HepG2 (cell line): ENCODE measurements at regions not wholly inside any gene's neighbourhood (a gene's known extent, or its start where the extent isn't known, plus 50 kb on each side); places are given as distances from the start of the nearest gene placed in this dataset.

ENCODE experiments used
- CREB1 ChIP-seq, 2 experiments: fragments of 450-650 bp in 1 of 2; IDR thresholded peaks; 2 replicates each; pipeline ENCODE4 v1.6.1; 2016 to 2017; ENCODE audit warnings: control low read depth in 1 of 2, mild to moderate bottlenecking in 1 of 2, missing compliant biosample characterization in 1 of 2, missing genetic modification characterization in 1 of 2
- CTCF ChIP-seq: sonication (generic); formaldehyde crosslinking; IDR thresholded peaks from 2 replicates; pipeline ENCODE4 v1.5.0; 2020; ENCODE audit warnings: mild to moderate bottlenecking, missing genetic modification reagents, moderate library complexity
- HNF1A ChIP-seq, 2 experiments: sonication (generic) in 1 of 2; formaldehyde crosslinking in 1 of 2; IDR thresholded peaks; 2 replicates each; pipeline versions ENCODE4 v1.4.0 to v1.6.1; 2016 to 2020; ENCODE audit warnings: borderline replicate concordance in 1 of 2, low read depth in 1 of 2, mild to moderate bottlenecking in 1 of 2, missing genetic modification reagents in 1 of 2
- KLF16 ChIP-seq, 2 experiments: sonication (generic) in 1 of 2; formaldehyde crosslinking in 1 of 2; IDR thresholded peaks; 2 replicates each; pipeline versions ENCODE4 v1.6.1 to v1.8.0; 2016 to 2023; ENCODE audit warnings: missing genetic modification reagents in 2 of 2, missing compliant biosample characterization in 1 of 2
- MTERF4 ChIP-seq: sonication (generic); formaldehyde crosslinking; IDR thresholded peaks from 2 replicates; pipeline ENCODE4 v1.8.0; 2023; ENCODE audit warnings: mild to moderate bottlenecking, missing genetic modification reagents
- ONECUT2 ChIP-seq: sonication (generic); formaldehyde crosslinking; IDR thresholded peaks from 2 replicates; pipeline ENCODE4 v1.4.0; 2020; ENCODE audit warnings: missing genetic modification reagents
- POLR2A ChIP-seq, 2 experiments: IDR thresholded peaks; 2 replicates each; pipeline ENCODE4 v1.6.1; 2011; ENCODE audit warnings: low read depth in 2 of 2, low read length in 2 of 2, mild to moderate bottlenecking in 1 of 2, moderate library complexity in 1 of 2; ENCODE audit not compliant: insufficient read depth in 1 of 2
- RAD21 ChIP-seq: fragments of 450-650 bp; formaldehyde crosslinking; IDR thresholded peaks from 2 replicates; pipeline ENCODE4 v1.5.0; 2020; ENCODE audit warnings: mild to moderate bottlenecking
- SUZ12 ChIP-seq: fragments of 150-350 bp; IDR thresholded peaks from 2 replicates; pipeline ENCODE4 v1.6.1; 2014; ENCODE audit warnings: low read depth, low read length
- TBL1XR1 ChIP-seq: fragments of 150-350 bp; IDR thresholded peaks from 2 replicates; pipeline ENCODE4 v1.6.1; 2014; ENCODE audit warnings: borderline replicate concordance, low read length; ENCODE audit not compliant: partially characterized antibody
- TRAFD1 ChIP-seq: sonication (generic); formaldehyde crosslinking; IDR thresholded peaks from 2 replicates; pipeline ENCODE4 v1.5.1; 2020; ENCODE audit warnings: missing genetic modification reagents, mild to moderate bottlenecking, borderline replicate concordance
- ZHX1 ChIP-seq: sonication (generic); formaldehyde crosslinking; IDR thresholded peaks from 2 replicates; pipeline ENCODE4 v1.8.1; 2022; ENCODE audit warnings: low read depth, mild to moderate bottlenecking, missing genetic modification reagents
- ZNF232 ChIP-seq: sonication (generic); formaldehyde crosslinking; IDR thresholded peaks from 2 replicates; pipeline ENCODE4 v1.4.0; 2020; ENCODE audit warnings: missing genetic modification reagents, borderline replicate concordance
- ZNF570 ChIP-seq: sonication (generic); formaldehyde crosslinking; IDR thresholded peaks from 2 replicates; pipeline ENCODE4 v1.4.0; 2020; ENCODE audit warnings: mild to moderate bottlenecking, missing genetic modification reagents, borderline replicate concordance

GRCh38 chr3:110856916-110857315 is 214.7 kb upstream of the NECTIN3 start:
- TF ChIP-seq ZHX1 (CRISPR knock-in tag), result no peak
- TF ChIP-seq HNF1A (IDR thresholded peaks at IDR 0.05; ENCODE audit: low read depth), result no peak
- TF ChIP-seq HNF1A (CRISPR knock-in tag; IDR thresholded peaks at IDR 0.05; ENCODE audit: borderline replicate concordance), result no peak
- TF ChIP-seq MTERF4 (CRISPR knock-in tag), result no peak
- TF ChIP-seq SUZ12, result no peak
- no peak for TF ChIP-seq CTCF (CRISPR knock-in tag)
- no peak for TF ChIP-seq RAD21 (CRISPR knock-in tag)
- TF ChIP-seq ONECUT2, result no peak
- no peak for TF ChIP-seq ZNF232 (CRISPR knock-in tag)
- TF ChIP-seq CREB1 (IDR thresholded peaks at IDR 0.05), result no peak
- no peak for TF ChIP-seq CREB1 (CRISPR knock-in tag; IDR thresholded peaks at IDR 0.05)
- TF ChIP-seq TRAFD1 (CRISPR knock-in tag), result no peak
- no peak for TF ChIP-seq TBL1XR1
- TF ChIP-seq ZNF570 (CRISPR knock-in tag), result no peak
- no peak for TF ChIP-seq KLF16 (CRISPR knock-in tag; IDR thresholded peaks at IDR 0.05)
- TF ChIP-seq POLR2A (IDR thresholded peaks at IDR 0.05; ENCODE audit: insufficient read depth in 1 of 2, low read depth in 2 of 2, low read length in 2 of 2), result no peak
